ENCODE measurements at regions not wholly inside any gene's neighbourhood (a gene's known extent, or its start where the extent isn't known, plus 50 kb on each side); places are given as distances from the start of the nearest gene placed in this dataset.

DNA sequence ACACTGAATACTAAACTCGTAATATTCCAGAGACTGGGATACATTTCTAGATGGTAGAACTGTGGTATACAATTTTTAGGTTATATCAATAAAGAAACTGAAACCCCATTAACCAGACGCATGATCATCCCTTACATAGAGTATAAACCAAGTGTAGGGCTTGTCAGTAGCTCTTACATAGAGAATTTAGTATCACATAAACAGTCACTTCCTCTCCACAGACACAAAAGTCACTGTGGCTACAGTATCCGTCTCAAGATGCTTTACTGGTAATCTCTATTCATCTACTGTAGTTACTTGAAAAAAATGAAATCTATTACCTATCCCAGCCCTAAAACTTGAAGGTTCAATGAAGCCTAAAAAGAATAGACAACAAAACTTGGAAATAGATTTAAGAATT is 252.3 kb upstream of the TMPRSS15 start:
- H4K20me1 ChIP-seq (ENCODE audit: insufficient read depth, low read length): no peaks in the 10 kb centered on the region
- H3K27ac ChIP-seq (ENCODE audit: low read length): no peak overlapping the region
- no peak overlapping the region for H2AFZ ChIP-seq (ENCODE audit: low read depth, low read length)
- ATAC-seq (ENCODE audit: insufficient read depth, low read depth) (no peak), DNase-seq (no peak)
- H3K79me2 ChIP-seq (ENCODE audit: insufficient read depth, low read length): no peaks in the 10 kb centered on the region
- no peak overlapping the region for H3K4me3 ChIP-seq (ENCODE audit: low read depth in 1 of 2, low read length in 2 of 2)
- no peaks in the 10 kb centered on the region for H3K4me1 ChIP-seq (ENCODE audit: insufficient read depth, low read length)
- no peak overlapping the region for H3K9ac ChIP-seq (ENCODE audit: low read depth, low read length)
- no peak overlapping the region for H3K4me2 ChIP-seq (ENCODE audit: insufficient read depth, low read length)
- TF ChIP-seq, protein P1, sequence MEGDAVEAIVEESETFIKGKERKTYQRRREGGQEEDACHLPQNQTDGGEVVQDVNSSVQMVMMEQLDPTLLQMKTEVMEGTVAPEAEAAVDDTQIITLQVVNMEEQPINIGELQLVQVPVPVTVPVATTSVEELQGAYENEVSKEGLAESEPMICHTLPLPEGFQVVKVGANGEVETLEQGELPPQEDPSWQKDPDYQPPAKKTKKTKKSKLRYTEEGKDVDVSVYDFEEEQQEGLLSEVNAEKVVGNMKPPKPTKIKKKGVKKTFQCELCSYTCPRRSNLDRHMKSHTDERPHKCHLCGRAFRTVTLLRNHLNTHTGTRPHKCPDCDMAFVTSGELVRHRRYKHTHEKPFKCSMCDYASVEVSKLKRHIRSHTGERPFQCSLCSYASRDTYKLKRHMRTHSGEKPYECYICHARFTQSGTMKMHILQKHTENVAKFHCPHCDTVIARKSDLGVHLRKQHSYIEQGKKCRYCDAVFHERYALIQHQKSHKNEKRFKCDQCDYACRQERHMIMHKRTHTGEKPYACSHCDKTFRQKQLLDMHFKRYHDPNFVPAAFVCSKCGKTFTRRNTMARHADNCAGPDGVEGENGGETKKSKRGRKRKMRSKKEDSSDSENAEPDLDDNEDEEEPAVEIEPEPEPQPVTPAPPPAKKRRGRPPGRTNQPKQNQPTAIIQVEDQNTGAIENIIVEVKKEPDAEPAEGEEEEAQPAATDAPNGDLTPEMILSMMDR (IDR thresholded peaks at IDR 0.05; ENCODE audit: borderline replicate concordance, extremely low read depth, low read length, poor library complexity, severe bottlenecking): no peak
- no peak for TF ChIP-seq EZH2 (IDR thresholded peaks at IDR 0.05; ENCODE audit: borderline replicate concordance, low read depth, low read length, severe bottlenecking)
- H3K27me3 ChIP-seq (ENCODE audit: insufficient read depth, low read length, poor library complexity): no peaks in the 10 kb centered on the region
- H3K9me3 ChIP-seq (ENCODE audit: insufficient read depth, low read length, severe bottlenecking): peaks cover 3% of the 10 kb centered on the region
- no peaks in the 10 kb centered on the region for H3K36me3 ChIP-seq (ENCODE audit: insufficient read depth, low read length)

DNA sequence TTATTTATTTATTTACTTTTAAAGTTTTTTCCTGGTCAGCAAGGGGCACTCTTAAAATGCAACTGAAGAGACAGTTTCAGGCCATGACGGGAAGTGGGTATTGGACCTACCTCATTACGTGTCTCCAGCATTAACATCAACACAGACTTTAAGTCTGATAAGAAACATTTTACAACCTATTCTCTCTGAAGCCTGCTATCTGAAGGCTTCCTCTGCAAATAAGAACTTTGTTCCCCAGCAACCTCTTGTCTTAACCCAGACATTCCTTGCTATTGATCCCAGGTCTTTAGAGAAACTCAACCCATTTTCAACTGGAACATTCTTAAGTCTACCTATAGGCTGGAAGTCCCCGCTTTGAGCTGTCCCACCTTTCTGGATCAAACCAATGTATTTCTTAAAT is 258.3 kb upstream of the TMPRSS15 start:
- no peak overlapping the region for H3K27ac ChIP-seq (ENCODE audit: low read length)
- H3K27me3 ChIP-seq (ENCODE audit: insufficient read depth, low read length, poor library complexity): no peaks in the 10 kb centered on the region
- TF ChIP-seq, protein P1 (IDR thresholded peaks at IDR 0.05; ENCODE audit: borderline replicate concordance, extremely low read depth, low read length, poor library complexity, severe bottlenecking): no peak
- TF ChIP-seq EZH2 (IDR thresholded peaks at IDR 0.05; ENCODE audit: borderline replicate concordance, low read depth, low read length, severe bottlenecking): no peak
- H3K79me2 ChIP-seq (ENCODE audit: insufficient read depth, low read length): no peaks in the 10 kb centered on the region
- no peak for ATAC-seq (ENCODE audit: insufficient read depth, low read depth)
- no peaks in the 10 kb centered on the region for H4K20me1 ChIP-seq (ENCODE audit: insufficient read depth, low read length)
- no peak overlapping the region for H3K4me2 ChIP-seq (ENCODE audit: insufficient read depth, low read length)
- H3K9me3 ChIP-seq (ENCODE audit: insufficient read depth, low read length, severe bottlenecking): no peaks in the 10 kb centered on the region
- H3K4me1 ChIP-seq (ENCODE audit: insufficient read depth, low read length): no peaks in the 10 kb centered on the region
- H3K9ac ChIP-seq (ENCODE audit: low read depth, low read length): no peak overlapping the region
- H3K4me3 ChIP-seq (ENCODE audit: low read depth in 1 of 2, low read length in 2 of 2): no peak overlapping the region
- no peak for DNase-seq
- no peaks in the 10 kb centered on the region for H3K36me3 ChIP-seq (ENCODE audit: insufficient read depth, low read length)
- no peak overlapping the region for H2AFZ ChIP-seq (ENCODE audit: low read depth, low read length)

DNA sequence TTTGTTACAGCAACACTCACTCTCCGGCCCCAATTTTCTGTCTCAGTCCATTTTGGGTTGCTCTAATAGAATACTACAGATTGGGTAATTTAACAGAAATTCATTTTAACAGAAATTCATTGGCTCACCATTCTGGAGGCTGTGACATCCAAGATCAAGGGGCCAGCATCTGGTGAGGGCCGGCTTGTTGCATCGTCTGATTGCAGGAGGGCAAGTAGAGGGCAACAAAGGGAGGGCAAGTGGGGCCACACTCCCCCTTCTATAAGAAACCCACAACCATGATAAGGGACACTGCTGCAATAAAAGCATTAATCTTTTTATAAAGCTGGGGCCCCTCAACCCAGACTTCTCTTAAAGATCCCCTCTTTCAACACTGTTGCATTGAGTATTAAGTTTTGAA is 260.1 kb upstream of the TMPRSS15 start:
- Histone ChIP-seq H3K4me1 (ENCODE audit: insufficient read depth, low read length) (no peaks in the 10 kb centered on the region), H3K27ac (ENCODE audit: low read length) (no peak overlapping the region), H3K79me2 (ENCODE audit: insufficient read depth, low read length) (no peaks in the 10 kb centered on the region), H3K4me2 (ENCODE audit: insufficient read depth, low read length) (no peak overlapping the region), H2AFZ (ENCODE audit: low read depth, low read length) (no peak overlapping the region), H3K9ac (ENCODE audit: low read depth, low read length) (no peak overlapping the region), H4K20me1 (ENCODE audit: insufficient read depth, low read length) (no peaks in the 10 kb centered on the region), H3K9me3 (ENCODE audit: insufficient read depth, low read length, severe bottlenecking) (no peaks in the 10 kb centered on the region), H3K4me3 (ENCODE audit: low read depth in 1 of 2, low read length in 2 of 2) (no peak overlapping the region), H3K27me3 (ENCODE audit: insufficient read depth, low read length, poor library complexity) (no peaks in the 10 kb centered on the region), H3K36me3 (ENCODE audit: insufficient read depth, low read length) (no peaks in the 10 kb centered on the region)
- ATAC-seq (ENCODE audit: insufficient read depth, low read depth) (no peak), DNase-seq (no peak)
- no peak for TF ChIP-seq EZH2 (IDR thresholded peaks at IDR 0.05; ENCODE audit: borderline replicate concordance, low read depth, low read length, severe bottlenecking)
- TF ChIP-seq, protein P1 (IDR thresholded peaks at IDR 0.05; ENCODE audit: borderline replicate concordance, extremely low read depth, low read length, poor library complexity, severe bottlenecking): no peak

DNA sequence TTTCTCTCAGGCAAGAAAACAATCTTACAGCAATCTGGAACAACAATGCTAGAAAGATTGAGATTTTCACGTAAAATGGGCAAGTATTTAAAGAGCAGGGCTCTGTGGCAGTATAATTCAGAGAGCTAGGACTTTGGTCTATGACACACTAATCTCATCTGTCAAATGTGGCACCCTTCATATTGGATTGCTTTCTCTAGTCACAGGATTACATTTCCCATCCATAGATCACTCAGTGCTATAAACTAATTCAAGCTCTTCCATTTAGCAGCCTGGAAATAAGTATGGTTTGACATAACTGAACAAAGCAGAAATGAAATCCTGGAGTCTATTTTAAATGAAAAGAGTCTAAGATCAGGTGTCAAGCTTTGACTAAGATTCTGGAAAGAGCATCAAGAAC is 263.1 kb upstream of the TMPRSS15 start:
- no peaks in the 10 kb centered on the region for H3K4me1 ChIP-seq (ENCODE audit: insufficient read depth, low read length)
- no peaks in the 10 kb centered on the region for H3K9me3 ChIP-seq (ENCODE audit: insufficient read depth, low read length, severe bottlenecking)
- H3K9ac ChIP-seq (ENCODE audit: low read depth, low read length): no peak overlapping the region
- ATAC-seq (ENCODE audit: insufficient read depth, low read depth) (no peak), DNase-seq (no peak)
- no peaks in the 10 kb centered on the region for H3K79me2 ChIP-seq (ENCODE audit: insufficient read depth, low read length)
- H4K20me1 ChIP-seq (ENCODE audit: insufficient read depth, low read length): no peaks in the 10 kb centered on the region
- no peaks in the 10 kb centered on the region for H3K27me3 ChIP-seq (ENCODE audit: insufficient read depth, low read length, poor library complexity)
- H3K27ac ChIP-seq (ENCODE audit: low read length): no peak overlapping the region
- no peak overlapping the region for H3K4me3 ChIP-seq (ENCODE audit: low read depth in 1 of 2, low read length in 2 of 2)
- H3K36me3 ChIP-seq (ENCODE audit: insufficient read depth, low read length): no peaks in the 10 kb centered on the region
- H2AFZ ChIP-seq (ENCODE audit: low read depth, low read length): no peak overlapping the region
- H3K4me2 ChIP-seq (ENCODE audit: insufficient read depth, low read length): no peak overlapping the region
- no peak for TF ChIP-seq EZH2 (IDR thresholded peaks at IDR 0.05; ENCODE audit: borderline replicate concordance, low read depth, low read length, severe bottlenecking)
- TF ChIP-seq, protein P1 (IDR thresholded peaks at IDR 0.05; ENCODE audit: borderline replicate concordance, extremely low read depth, low read length, poor library complexity, severe bottlenecking): no peak

Data from DND-41 (cell line).